BJ (cell line): ENCODE measurements at regions not wholly inside any gene's neighbourhood (a gene's known extent, or its start where the extent isn't known, plus 50 kb on each side); places are given as distances from the start of the nearest gene placed in this dataset.

Experiments
- CTCF ChIA-PET: fragments of 350-600 bp; formaldehyde crosslinking; extraction: SDS; loops from one replicate; lab custom pipeline; 2021; ENCODE audit warnings: antibody characterized with exemption, inconsistent platforms; lab: Yijun Ruan, JAX
- POLR2A ChIA-PET: fragments of 300-600 bp; sonication (Branson Sonifier 250); formaldehyde crosslinking; extraction: SDS; loops from one replicate; lab custom pipeline; 2021; ENCODE audit warnings: antibody characterized with exemption; lab: Charles Lee
- DNase-seq: peaks from one replicate; pipeline ENCODE4 v3.0.0-alpha.2; 2011; ENCODE audit warnings: low read depth
- H3K27me3 ChIP-seq: 2 replicates; pipeline ENCODE4 v1.6.0; 2011; ENCODE audit warnings: low read length; ENCODE audit not compliant: control insufficient read depth, insufficient read depth
- H3K36me3 ChIP-seq: 2 replicates; pipeline ENCODE4 v1.5.1; 2011; ENCODE audit warnings: low read length; ENCODE audit not compliant: control insufficient read depth, insufficient read depth
- H3K4me3 ChIP-seq: 2 replicates; pipeline ENCODE4 v1.5.1; 2011; ENCODE audit warnings: low read depth, mild to moderate bottlenecking, control low read depth, low read length
- TF ChIP-seq, protein P1 (sequence below): IDR thresholded peaks from 2 replicates; pipeline ENCODE4 v1.5.1; 2011; ENCODE audit warnings: low read depth, mild to moderate bottlenecking, control low read depth, inconsistent platforms, low read length, moderate library complexity; ENCODE audit not compliant: insufficient read depth

- Histone ChIP-seq H3K4me3 (no peak overlapping the region), H3K36me3 (no peaks in the 10 kb centered on the region), H3K27me3 (no peaks in the 10 kb centered on the region)
- DNase-seq: no peak
- POLR2A ChIA-PET: no interaction called here
- CTCF ChIA-PET: interaction anchor here (0.7 kb wide), 1 partner anchor 10 kb away, joined by 7 read pairs; no protein-coding TSS in a partner anchor
- TF ChIP-seq, protein P1, sequence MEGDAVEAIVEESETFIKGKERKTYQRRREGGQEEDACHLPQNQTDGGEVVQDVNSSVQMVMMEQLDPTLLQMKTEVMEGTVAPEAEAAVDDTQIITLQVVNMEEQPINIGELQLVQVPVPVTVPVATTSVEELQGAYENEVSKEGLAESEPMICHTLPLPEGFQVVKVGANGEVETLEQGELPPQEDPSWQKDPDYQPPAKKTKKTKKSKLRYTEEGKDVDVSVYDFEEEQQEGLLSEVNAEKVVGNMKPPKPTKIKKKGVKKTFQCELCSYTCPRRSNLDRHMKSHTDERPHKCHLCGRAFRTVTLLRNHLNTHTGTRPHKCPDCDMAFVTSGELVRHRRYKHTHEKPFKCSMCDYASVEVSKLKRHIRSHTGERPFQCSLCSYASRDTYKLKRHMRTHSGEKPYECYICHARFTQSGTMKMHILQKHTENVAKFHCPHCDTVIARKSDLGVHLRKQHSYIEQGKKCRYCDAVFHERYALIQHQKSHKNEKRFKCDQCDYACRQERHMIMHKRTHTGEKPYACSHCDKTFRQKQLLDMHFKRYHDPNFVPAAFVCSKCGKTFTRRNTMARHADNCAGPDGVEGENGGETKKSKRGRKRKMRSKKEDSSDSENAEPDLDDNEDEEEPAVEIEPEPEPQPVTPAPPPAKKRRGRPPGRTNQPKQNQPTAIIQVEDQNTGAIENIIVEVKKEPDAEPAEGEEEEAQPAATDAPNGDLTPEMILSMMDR: no peak
These were observed 262.6 kb upstream of the SEMA3D start for GRCh38 chr7:85449478-85449877.

- CTCF ChIA-PET: interaction anchor here (1.1 kb wide), 1 partner anchor 262 kb away, joined by 3 read pairs; no protein-coding TSS in a partner anchor
- no peak overlapping the region for H3K4me3 ChIP-seq
- TF ChIP-seq, protein P1: no peak
- POLR2A ChIA-PET: no interaction called here
- H3K27me3 ChIP-seq: no peaks in the 10 kb centered on the region
- DNase-seq: no peak
- no peaks in the 10 kb centered on the region for H3K36me3 ChIP-seq
These were observed 260.1 kb upstream of the SEMA3D start for GRCh38 chr7:85447004-85447403.

DNA sequence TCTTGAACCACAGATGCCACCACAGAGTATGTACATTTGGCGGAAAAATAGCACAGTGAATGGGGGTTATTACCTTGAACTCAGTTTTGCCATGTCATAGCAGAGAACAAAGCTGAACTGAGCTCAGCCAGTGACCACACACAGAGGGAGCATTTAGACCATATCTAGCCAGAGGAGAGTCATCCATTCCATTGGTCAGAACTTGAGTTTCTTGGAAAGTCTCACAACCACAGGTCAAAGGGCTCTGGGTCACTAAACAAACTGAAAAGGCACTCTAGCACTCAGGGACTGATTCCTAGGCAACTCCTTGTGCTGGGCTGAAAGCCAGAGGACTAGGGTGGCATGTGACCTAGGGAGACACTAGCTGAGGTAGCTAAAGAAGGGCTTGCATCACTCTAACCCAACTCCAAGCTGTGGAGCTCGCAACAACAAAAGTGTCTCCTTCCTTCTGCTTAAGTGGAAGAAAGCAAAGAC, 239.7 kb upstream of the SEMA3D start:
- H3K4me3 ChIP-seq: no peak overlapping the region
- TF ChIP-seq, protein P1: no peak
- no peak for DNase-seq
- no peaks in the 10 kb centered on the region for H3K27me3 ChIP-seq
- CTCF ChIA-PET: no interaction called here
- POLR2A ChIA-PET: no interaction called here
- no peaks in the 10 kb centered on the region for H3K36me3 ChIP-seq

GRCh38 chr7:85424298-85424697, 237.4 kb upstream of the SEMA3D start:
- POLR2A ChIA-PET: no interaction called here
- DNase-seq: no peak

DNA sequence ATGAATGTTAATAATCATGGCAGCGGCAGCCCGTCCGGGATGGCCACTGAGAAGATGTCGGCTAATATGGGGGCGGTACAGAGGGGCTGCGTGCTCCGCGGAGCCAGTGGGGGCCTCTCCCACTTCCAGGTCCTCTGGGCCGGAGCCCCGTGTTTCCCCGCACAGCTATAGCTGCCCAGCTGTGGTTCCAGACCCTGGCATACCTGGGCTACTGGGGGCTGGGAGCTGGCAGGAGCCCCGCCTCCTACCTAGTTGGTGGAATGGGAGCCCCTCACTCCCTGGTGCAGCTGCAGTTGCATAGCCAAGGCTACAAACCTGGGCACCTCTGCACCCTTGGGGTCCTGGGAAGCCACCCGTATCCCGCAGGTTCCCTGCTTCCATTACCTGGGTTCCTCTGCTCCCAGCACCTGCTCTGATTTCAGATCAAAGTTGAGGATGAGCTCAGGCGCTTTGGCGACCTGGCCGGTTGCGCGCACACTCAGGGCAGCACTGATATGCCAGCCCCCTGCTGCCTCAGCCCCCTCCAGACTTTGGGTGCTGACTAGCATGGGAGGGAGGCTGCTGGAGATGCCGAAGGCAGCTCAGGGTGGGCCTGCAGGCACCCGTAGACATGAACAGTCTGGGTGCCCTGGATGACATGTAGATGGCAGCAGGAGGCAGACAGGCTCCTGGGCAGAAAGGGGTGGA, 236.5 kb upstream of the SEMA3D start:
- ChIA-PET POLR2A (no interaction called here), CTCF (no interaction called here)
- TF ChIP-seq, protein P1: no peak
- Histone ChIP-seq H3K27me3 (no peaks in the 10 kb centered on the region), H3K36me3 (no peaks in the 10 kb centered on the region), H3K4me3 (no peak overlapping the region)
- DNase-seq: no peak

More at GRCh38 chr7:85424298-85424697, 237.4 kb upstream of the SEMA3D start:
- TF ChIP-seq, protein P1: no peak
- Histone ChIP-seq H3K4me3 (no peak overlapping the region), H3K27me3 (no peaks in the 10 kb centered on the region), H3K36me3 (no peaks in the 10 kb centered on the region)
- CTCF ChIA-PET: interaction anchor here (1.0 kb wide), 1 partner anchor 29 kb away, joined by 3 read pairs; no protein-coding TSS in a partner anchor
